ENCODE measurements at regions not wholly inside any gene's neighbourhood (a gene's known extent, or its start where the extent isn't known, plus 50 kb on each side); places are given as distances from the start of the nearest gene placed in this dataset.

GRCh38 chr7:97635622-97636021 is 96.3 kb upstream of the TAC1 start:
- H3K9me3 ChIP-seq, result no peaks in the 10 kb centered on the region
- intact Hi-C loops (cut with DNase I; ENCODE audit: low total_unique reads), result no loop called here
- no peaks in the 10 kb centered on the region for H3K27me3 ChIP-seq
- no peaks in the 10 kb centered on the region for H3K4me1 ChIP-seq
- H3K4me3 ChIP-seq, result no peak overlapping the region
- no peaks in the 10 kb centered on the region for H3K36me3 ChIP-seq
- no peak for DNase-seq
- no peak for TF ChIP-seq CTCF (IDR thresholded peaks at IDR 0.05)
- H3K27ac ChIP-seq, result no peak overlapping the region

- TF ChIP-seq CTCF (IDR thresholded peaks at IDR 0.05), result no peak
- Histone ChIP-seq H3K27ac (no peak overlapping the region), H3K9me3 (no peaks in the 10 kb centered on the region), H3K27me3 (no peaks in the 10 kb centered on the region), H3K4me3 (no peak overlapping the region), H3K36me3 (no peaks in the 10 kb centered on the region), H3K4me1 (no peaks in the 10 kb centered on the region)
- intact Hi-C loops (cut with DNase I; ENCODE audit: low total_unique reads), result no loop called here
- DNase-seq, result no peak
Measured at GRCh38 chr7:97639036-97639435, 92.8 kb upstream of the TAC1 start.

GRCh38 chr7:97659363-97660045 is 72.4 kb upstream of the TAC1 start:
- intact Hi-C loops (cut with DNase I; ENCODE audit: low total_unique reads), result no loop called here
- no peaks in the 10 kb centered on the region for H3K36me3 ChIP-seq
- TF ChIP-seq CTCF (IDR thresholded peaks at IDR 0.05), result no peak
- H3K9me3 ChIP-seq, result no peaks in the 10 kb centered on the region
- no peak overlapping the region for H3K27ac ChIP-seq
- no peaks in the 10 kb centered on the region for H3K27me3 ChIP-seq
- no peak for DNase-seq
- no peaks in the 10 kb centered on the region for H3K4me1 ChIP-seq
- H3K4me3 ChIP-seq, result no peak overlapping the region

GRCh38 chr7:97667359-97667758 is 64.5 kb upstream of the TAC1 start:
- no peaks in the 10 kb centered on the region for H3K9me3 ChIP-seq
- no peak overlapping the region for H3K4me3 ChIP-seq
- no peaks in the 10 kb centered on the region for H3K4me1 ChIP-seq
- H3K27me3 ChIP-seq, result no peaks in the 10 kb centered on the region
- DNase-seq, result no peak
- no peak for TF ChIP-seq CTCF (IDR thresholded peaks at IDR 0.05)
- intact Hi-C loops (cut with DNase I; ENCODE audit: low total_unique reads), result no loop called here
- H3K27ac ChIP-seq, result no peak overlapping the region
- no peaks in the 10 kb centered on the region for H3K36me3 ChIP-seq

- no peaks in the 10 kb centered on the region for H3K36me3 ChIP-seq
- no peak for TF ChIP-seq CTCF (IDR thresholded peaks at IDR 0.05)
- H3K4me3 ChIP-seq, result no peak overlapping the region
- H3K9me3 ChIP-seq, result no peaks in the 10 kb centered on the region
- H3K27me3 ChIP-seq, result no peaks in the 10 kb centered on the region
- H3K27ac ChIP-seq, result no peak overlapping the region
- no peak for DNase-seq
- intact Hi-C loops (cut with DNase I; ENCODE audit: low total_unique reads), result no loop called here
- no peaks in the 10 kb centered on the region for H3K4me1 ChIP-seq
Measured at GRCh38 chr7:97671571-97671970, 60.3 kb upstream of the TAC1 start.

- DNase-seq, result no peak
- intact Hi-C loops (cut with DNase I; ENCODE audit: low total_unique reads), result no loop called here
- H3K36me3 ChIP-seq, result no peaks in the 10 kb centered on the region
- H3K4me3 ChIP-seq, result no peak overlapping the region
- no peaks in the 10 kb centered on the region for H3K4me1 ChIP-seq
- H3K27me3 ChIP-seq, result no peaks in the 10 kb centered on the region
- H3K9me3 ChIP-seq, result no peaks in the 10 kb centered on the region
- H3K27ac ChIP-seq, result no peak overlapping the region
- TF ChIP-seq CTCF (IDR thresholded peaks at IDR 0.05), result no peak
Measured at GRCh38 chr7:97680622-97681021, 51.3 kb upstream of the TAC1 start.

Measured in tibial artery (tissue), 4 donors.